SK-N-SH (cell line): ENCODE measurements at regions not wholly inside any gene's neighbourhood (a gene's known extent, or its start where the extent isn't known, plus 50 kb on each side); places are given as distances from the start of the nearest gene placed in this dataset.

Experiments used
- CTCF ChIP-seq: fragments of 200-600 bp; sonication (generic); IDR thresholded peaks from 2 replicates; pipeline ENCODE4 v1.6.1; 2017; ENCODE audit warnings: antibody characterized with exemption, mild to moderate bottlenecking, moderate library complexity
- EP300 ChIP-seq, 2 experiments: IDR thresholded peaks; 2 replicates each; pipeline versions ENCODE4 v1.4.0 to v1.6.1; 2012; ENCODE audit warnings: borderline replicate concordance in 1 of 2, low read depth in 1 of 2, low read length in 1 of 2
- FOSL2 ChIP-seq: IDR thresholded peaks from 2 replicates; pipeline ENCODE4 v1.4.0; 2012; ENCODE audit warnings: low read depth, mild to moderate bottlenecking, moderate library complexity, borderline replicate concordance
- POLR2AphosphoS5 ChIP-seq: IDR thresholded peaks from 2 replicates; pipeline ENCODE4 v1.6.1; 2012; ENCODE audit warnings: low read depth, low read length
- RAD21 ChIP-seq: IDR thresholded peaks from 2 replicates; pipeline ENCODE4 v1.6.1; 2012; ENCODE audit warnings: mild to moderate bottlenecking, low read length
- RFX5 ChIP-seq: IDR thresholded peaks from 2 replicates; pipeline ENCODE4 v1.6.1; 2012; ENCODE audit warnings: mild to moderate bottlenecking, improper control_type of control experiment, low read length
- SIN3A ChIP-seq: IDR thresholded peaks from 2 replicates; pipeline ENCODE4 v1.6.1; 2012; ENCODE audit warnings: low read depth, mild to moderate bottlenecking, low read length, moderate library complexity, borderline replicate concordance
- TF ChIP-seq, protein P1 (sequence below): fragments of 150-350 bp; IDR thresholded peaks from 2 replicates; pipeline ENCODE4 v1.6.1; 2016; ENCODE audit warnings: mild to moderate bottlenecking, low read depth, low read length

- TF ChIP-seq RFX5 (no peak), CTCF (no peak), POLR2AphosphoS5 (no peak), FOSL2 (no peak), EP300 (IDR thresholded peaks at IDR 0.05; ENCODE audit: borderline replicate concordance in 1 of 2, low read depth in 1 of 2, low read length in 1 of 2) (no peak), RAD21 (no peak), SIN3A (no peak)
- TF ChIP-seq, protein P1, sequence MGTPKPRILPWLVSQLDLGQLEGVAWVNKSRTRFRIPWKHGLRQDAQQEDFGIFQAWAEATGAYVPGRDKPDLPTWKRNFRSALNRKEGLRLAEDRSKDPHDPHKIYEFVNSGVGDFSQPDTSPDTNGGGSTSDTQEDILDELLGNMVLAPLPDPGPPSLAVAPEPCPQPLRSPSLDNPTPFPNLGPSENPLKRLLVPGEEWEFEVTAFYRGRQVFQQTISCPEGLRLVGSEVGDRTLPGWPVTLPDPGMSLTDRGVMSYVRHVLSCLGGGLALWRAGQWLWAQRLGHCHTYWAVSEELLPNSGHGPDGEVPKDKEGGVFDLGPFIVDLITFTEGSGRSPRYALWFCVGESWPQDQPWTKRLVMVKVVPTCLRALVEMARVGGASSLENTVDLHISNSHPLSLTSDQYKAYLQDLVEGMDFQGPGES = no peak
Measured at GRCh38 chr2:60386436-60386835, 167.0 kb downstream of the BCL11A start.
